ENCODE measurements at regions not wholly inside any gene's neighbourhood (a gene's known extent, or its start where the extent isn't known, plus 50 kb on each side); places are given as distances from the start of the nearest gene placed in this dataset.

- Histone ChIP-seq H3K4me3 (replicated peaks in 1 of 3; ENCODE audit: insufficient read depth in 1 of 3, low read depth in 1 of 3, low read length in 3 of 3) (no peak overlapping the region), H2AFZ (ENCODE audit: low read depth, low read length) (no peak overlapping the region), H3K27me3 (ENCODE audit: control insufficient read depth in 2 of 2, insufficient read depth in 2 of 2, low read length in 2 of 2) (no peaks in the 10 kb centered on the region), H3K79me2 (ENCODE audit: control insufficient read depth, insufficient read depth, low read length) (no peaks in the 10 kb centered on the region), H3K9ac (replicated peaks; ENCODE audit: extremely low read depth, insufficient read depth, low read length) (no peak overlapping the region), H3K36me3 (ENCODE audit: control insufficient read depth in 2 of 2, extremely low read depth in 1 of 2, insufficient read depth in 2 of 2, low read length in 2 of 2) (no peaks in the 10 kb centered on the region), H4K20me1 (replicated peaks; ENCODE audit: control insufficient read depth, extremely low read depth, insufficient read depth, low read length) (no peaks in the 10 kb centered on the region), H3K9me3 (replicated peaks; ENCODE audit: control insufficient read depth, insufficient read depth, low read length) (peaks cover 8% of the 10 kb centered on the region), H3K4me1 (ENCODE audit: control insufficient read depth, extremely low read depth, insufficient read depth, low read length) (no peaks in the 10 kb centered on the region), H3K4me2 (ENCODE audit: insufficient read depth, low read length) (no peak overlapping the region), H3K27ac (ENCODE audit: insufficient read depth, low read depth, low read length) (no peak overlapping the region), H3K9me1 (replicated peaks; ENCODE audit: control insufficient read depth, extremely low read depth, insufficient read depth, low read length) (no peaks in the 10 kb centered on the region)
- ChIA-PET POLR2A (no interaction called here), CTCF (no interaction called here)
- FAIRE-seq (no peak), DNase-seq (ENCODE audit: low read depth, low spot score) (no peak)
- intact Hi-C loops (cut with micrococcal nuclease) (no loop called here), dilution Hi-C loops (cut with MboI; ENCODE audit: extremely low pct_ligation_motif_present, low sequenced_read_pairs) (no loop called here)
- BruUV-seq (replicated peaks): no TSS peak
- no peak for TF ChIP-seq CTCF (IDR thresholded peaks at IDR 0.05; ENCODE audit: extremely low read depth in 1 of 2, insufficient read depth in 1 of 2, low read depth in 1 of 2, low read length in 2 of 2)
- no peak for TF ChIP-seq EZH2 (IDR thresholded peaks at IDR 0.05; ENCODE audit: borderline replicate concordance, low read depth, low read length, severe bottlenecking)
- TF ChIP-seq FOS (IDR thresholded peaks at IDR 0.05; ENCODE audit: borderline replicate concordance, insufficient read depth, low read length): no peak
- no peak for TF ChIP-seq MAX (IDR thresholded peaks at IDR 0.05; ENCODE audit: insufficient read depth, insufficient read length)
- TF ChIP-seq POLR2A (IDR thresholded peaks at IDR 0.05; ENCODE audit: low read depth, low read length): no peak
- TF ChIP-seq GATA2 (IDR thresholded peaks at IDR 0.05; ENCODE audit: insufficient read depth, insufficient read length, low read depth, low read length): no peak
- TF ChIP-seq MYC (IDR thresholded peaks at IDR 0.05; ENCODE audit: low read depth, low read length): no peak
- no peak for TF ChIP-seq JUN (IDR thresholded peaks at IDR 0.05; ENCODE audit: borderline replicate concordance, insufficient read depth, insufficient read length, low read depth)
- TF ChIP-seq POLR2AphosphoS5 (IDR thresholded peaks at IDR 0.05; ENCODE audit: insufficient read depth, low read depth, low read length): no peak
Measured at GRCh38 chr6:114600381-114600780, 257.6 kb upstream of the HS3ST5 start.
